DND-41 (cell line): ENCODE measurements at regions not wholly inside any gene's neighbourhood (a gene's known extent, or its start where the extent isn't known, plus 50 kb on each side); places are given as distances from the start of the nearest gene placed in this dataset.

Experiments used
- ATAC-seq: fragments of 200-7000 bp; cut with Tn5 transposase; 3 replicates; pipeline ENCODE4 v1.9.1; 2021; ENCODE audit warnings: low read depth; ENCODE audit not compliant: insufficient read depth
- DNase-seq: peaks from one replicate; pipeline ENCODE4 v3.0.0-alpha.2; 2020
- H2AFZ ChIP-seq: 2 replicates; pipeline ENCODE4 v1.6.0; 2012; ENCODE audit warnings: low read depth, low read length
- H3K27ac ChIP-seq: 2 replicates; pipeline ENCODE4 v1.5.1; 2012; ENCODE audit warnings: low read length, inconsistent platforms
- H3K27me3 ChIP-seq: fragments of 200-600 bp; sonication (generic); 2 replicates; pipeline ENCODE4 v1.6.0; 2012; ENCODE audit warnings: low read length, mild to moderate bottlenecking, inconsistent platforms; ENCODE audit not compliant: insufficient read depth, poor library complexity
- H3K36me3 ChIP-seq: 2 replicates; pipeline ENCODE4 v1.5.1; 2012; ENCODE audit warnings: low read length, inconsistent platforms; ENCODE audit not compliant: insufficient read depth
- H3K4me1 ChIP-seq: 2 replicates; pipeline ENCODE4 v1.5.1; 2012; ENCODE audit warnings: mild to moderate bottlenecking, low read length; ENCODE audit not compliant: insufficient read depth
- H3K4me2 ChIP-seq: 2 replicates; pipeline ENCODE4 v1.6.0; 2012; ENCODE audit warnings: mild to moderate bottlenecking, moderate library complexity, low read length, inconsistent platforms; ENCODE audit not compliant: insufficient read depth
- H3K4me3 ChIP-seq, 2 experiments: fragments of 200-600 bp in 1 of 2; shearing (Covaris generic) in 1 of 2; 2 replicates each; pipeline ENCODE4 v1.5.1; 2012 to 2016; ENCODE audit warnings: inconsistent platforms in 2 of 2, low read length in 2 of 2, mild to moderate bottlenecking in 2 of 2, low read depth in 1 of 2, moderate library complexity in 1 of 2
- H3K79me2 ChIP-seq: 2 replicates; pipeline ENCODE4 v1.6.0; 2012; ENCODE audit warnings: low read length, inconsistent platforms; ENCODE audit not compliant: insufficient read depth
- H3K9ac ChIP-seq: 2 replicates; pipeline ENCODE4 v1.6.0; 2012; ENCODE audit warnings: low read depth, mild to moderate bottlenecking, inconsistent platforms, low read length, moderate library complexity
- H3K9me3 ChIP-seq: 2 replicates; pipeline ENCODE4 v1.5.1; 2012; ENCODE audit warnings: low read length, moderate library complexity, mild to moderate bottlenecking, inconsistent platforms; ENCODE audit not compliant: insufficient read depth, severe bottlenecking
- H4K20me1 ChIP-seq: 2 replicates; pipeline ENCODE4 v1.6.0; 2012; ENCODE audit warnings: low read length; ENCODE audit not compliant: insufficient read depth
- CTCF ChIP-seq: IDR thresholded peaks from 2 replicates; pipeline ENCODE4 v1.5.1; 2012; ENCODE audit warnings: borderline replicate concordance, low read length, moderate library complexity, mild to moderate bottlenecking; ENCODE audit not compliant: poor library complexity, severe bottlenecking; ENCODE audit errors: extremely low read depth
- EZH2 ChIP-seq: IDR thresholded peaks from 3 replicates; pipeline ENCODE4 v1.6.1; 2012; ENCODE audit warnings: borderline replicate concordance, low read depth, mild to moderate bottlenecking, moderate library complexity, low read length, inconsistent platforms; ENCODE audit not compliant: severe bottlenecking

- no peak overlapping the region for H3K4me2 ChIP-seq
- ATAC-seq: no peak
- no peak for DNase-seq
Measured at GRCh38 chr16:79899316-79899715, 298.8 kb upstream of the MAF start.

GRCh38 chr16:79898703-79899102, 298.2 kb upstream of the MAF start:
- DNase-seq (no peak), ATAC-seq (no peak)
- Histone ChIP-seq H3K4me2 (no peak overlapping the region), H3K27me3 (no peaks in the 10 kb centered on the region), H3K4me3 (no peak overlapping the region), H3K9me3 (no peaks in the 10 kb centered on the region), H3K4me1 (no peaks in the 10 kb centered on the region), H3K79me2 (no peaks in the 10 kb centered on the region), H4K20me1 (no peaks in the 10 kb centered on the region), H2AFZ (no peak overlapping the region), H3K9ac (no peak overlapping the region), H3K27ac (no peak overlapping the region), H3K36me3 (no peaks in the 10 kb centered on the region)
- TF ChIP-seq EZH2 (no peak), CTCF (no peak)

More at GRCh38 chr16:79899316-79899715, 298.8 kb upstream of the MAF start:
- no peak overlapping the region for H2AFZ ChIP-seq
- H3K9me3 ChIP-seq: no peaks in the 10 kb centered on the region
- no peak overlapping the region for H3K9ac ChIP-seq
- H3K4me1 ChIP-seq: no peaks in the 10 kb centered on the region
- TF ChIP-seq CTCF (no peak), EZH2 (no peak)
- no peak overlapping the region for H3K27ac ChIP-seq
- H3K27me3 ChIP-seq: no peaks in the 10 kb centered on the region
- no peak overlapping the region for H3K4me3 ChIP-seq
- no peaks in the 10 kb centered on the region for H3K79me2 ChIP-seq
- H3K36me3 ChIP-seq: no peaks in the 10 kb centered on the region
- no peaks in the 10 kb centered on the region for H4K20me1 ChIP-seq

- Histone ChIP-seq H4K20me1 (no peaks in the 10 kb centered on the region), H3K79me2 (no peaks in the 10 kb centered on the region), H3K9me3 (no peaks in the 10 kb centered on the region), H3K9ac (no peak overlapping the region), H3K36me3 (no peaks in the 10 kb centered on the region), H3K4me3 (no peak overlapping the region), H3K4me1 (no peaks in the 10 kb centered on the region), H3K4me2 (no peak overlapping the region), H3K27ac (no peak overlapping the region), H2AFZ (no peak overlapping the region), H3K27me3 (no peaks in the 10 kb centered on the region)
- ATAC-seq (no peak), DNase-seq (no peak)
- TF ChIP-seq CTCF: no peak
Measured at GRCh38 chr16:79897453-79898146, 297.1 kb upstream of the MAF start.

- H4K20me1 ChIP-seq: no peaks in the 10 kb centered on the region
- no peak for ATAC-seq
- H2AFZ ChIP-seq: no peak overlapping the region
- no peak overlapping the region for H3K27ac ChIP-seq
- no peak overlapping the region for H3K4me2 ChIP-seq
- no peaks in the 10 kb centered on the region for H3K36me3 ChIP-seq
- no peak overlapping the region for H3K9ac ChIP-seq
- no peak overlapping the region for H3K4me3 ChIP-seq
- no peaks in the 10 kb centered on the region for H3K9me3 ChIP-seq
- no peaks in the 10 kb centered on the region for H3K27me3 ChIP-seq
- H3K4me1 ChIP-seq: no peaks in the 10 kb centered on the region
- no peak for DNase-seq
- TF ChIP-seq EZH2: no peak
- TF ChIP-seq CTCF: no peak
- no peaks in the 10 kb centered on the region for H3K79me2 ChIP-seq
Measured at GRCh38 chr16:79897104-79897452, 296.5 kb upstream of the MAF start.
